Stimulated activated CD8-positive, alpha-beta memory T cell treated with anti-CD3 and anti-CD28 coated beads, Interleukin-15, amount 100 ng/mL, for 24 hours (primary cell): ENCODE measurements at regions not wholly inside any gene's neighbourhood (a gene's known extent, or its start where the extent isn't known, plus 50 kb on each side); places are given as distances from the start of the nearest gene placed in this dataset.

ENCODE experiments used
- DNase-seq: peaks from one replicate; pipeline ENCODE4 v3.0.0-alpha.2; 2020; ENCODE audit warnings: low read depth

DNA sequence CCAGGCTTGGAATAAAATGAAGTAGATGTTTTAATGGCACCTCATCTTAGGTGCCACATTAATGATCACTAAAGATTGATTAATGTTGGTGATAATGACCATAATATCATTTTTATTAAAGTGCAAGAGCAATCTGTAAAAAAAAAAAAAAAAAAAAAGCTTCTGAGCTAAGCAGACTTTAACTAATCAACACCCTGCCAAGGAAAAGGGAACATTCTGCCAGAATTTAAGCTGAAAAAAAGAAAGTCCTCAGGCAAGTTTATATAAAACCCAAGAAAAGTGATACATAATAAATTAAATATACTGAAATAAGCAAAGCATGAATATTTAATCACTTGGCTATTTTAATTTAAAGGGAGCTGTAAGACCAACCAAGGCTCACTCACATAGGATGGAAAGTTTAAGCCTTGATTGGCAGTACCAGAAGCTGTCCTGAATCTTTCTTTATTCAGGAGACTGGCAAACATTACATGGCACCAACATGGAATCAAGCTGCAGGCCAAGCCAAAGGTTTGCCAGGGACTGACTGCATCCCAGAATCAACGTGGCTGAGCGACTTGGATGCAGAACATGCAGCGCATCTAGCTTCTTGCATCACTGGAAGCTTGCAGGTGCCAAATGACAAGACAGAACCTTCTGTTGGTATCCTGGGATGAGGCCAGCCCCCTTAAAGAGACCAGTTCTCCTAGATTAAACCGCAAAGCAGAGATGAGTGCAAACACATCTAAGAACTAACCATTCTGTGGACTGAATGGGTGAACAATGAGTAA lies 413.6 kb downstream of the ENC1 start:
- DNase-seq = no peak

- DNase-seq = no peak
Measured at GRCh38 chr5:74225587-74225986, 414.9 kb downstream of the ENC1 start.

DNA sequence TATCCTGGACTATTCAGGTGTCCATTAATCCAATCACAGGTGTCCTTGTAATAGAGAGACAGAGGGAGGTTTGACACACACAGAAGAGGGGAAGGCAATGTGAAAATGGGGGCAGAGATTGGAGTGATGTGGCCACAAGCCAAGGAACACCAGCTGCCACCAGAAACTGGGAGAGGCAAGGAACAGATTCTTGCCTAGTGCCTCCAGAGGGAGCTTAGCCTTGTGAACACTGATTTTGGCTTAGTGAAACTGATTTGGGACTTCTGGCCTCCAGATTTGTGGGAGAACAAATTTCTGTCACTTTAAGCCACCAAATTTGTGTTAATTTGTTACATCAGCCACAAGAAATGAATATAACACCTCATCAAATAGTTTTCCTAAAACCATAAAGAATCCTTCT lies 416.2 kb downstream of the ENC1 start:
- no peak for DNase-seq

- DNase-seq = no peak
Measured at GRCh38 chr5:74222806-74223205, 417.7 kb downstream of the ENC1 start.

- DNase-seq = no peak
Measured at GRCh38 chr5:74221413-74221812, 419.1 kb downstream of the ENC1 start.

GRCh38 chr5:74216012-74216411 lies 424.5 kb downstream of the ENC1 start:
- DNase-seq = no peak

- no peak for DNase-seq
Measured at GRCh38 chr5:74212336-74212735, 428.2 kb downstream of the ENC1 start.

- no peak for DNase-seq
Measured at GRCh38 chr5:74209571-74209970, 431.0 kb downstream of the ENC1 start.

DNA sequence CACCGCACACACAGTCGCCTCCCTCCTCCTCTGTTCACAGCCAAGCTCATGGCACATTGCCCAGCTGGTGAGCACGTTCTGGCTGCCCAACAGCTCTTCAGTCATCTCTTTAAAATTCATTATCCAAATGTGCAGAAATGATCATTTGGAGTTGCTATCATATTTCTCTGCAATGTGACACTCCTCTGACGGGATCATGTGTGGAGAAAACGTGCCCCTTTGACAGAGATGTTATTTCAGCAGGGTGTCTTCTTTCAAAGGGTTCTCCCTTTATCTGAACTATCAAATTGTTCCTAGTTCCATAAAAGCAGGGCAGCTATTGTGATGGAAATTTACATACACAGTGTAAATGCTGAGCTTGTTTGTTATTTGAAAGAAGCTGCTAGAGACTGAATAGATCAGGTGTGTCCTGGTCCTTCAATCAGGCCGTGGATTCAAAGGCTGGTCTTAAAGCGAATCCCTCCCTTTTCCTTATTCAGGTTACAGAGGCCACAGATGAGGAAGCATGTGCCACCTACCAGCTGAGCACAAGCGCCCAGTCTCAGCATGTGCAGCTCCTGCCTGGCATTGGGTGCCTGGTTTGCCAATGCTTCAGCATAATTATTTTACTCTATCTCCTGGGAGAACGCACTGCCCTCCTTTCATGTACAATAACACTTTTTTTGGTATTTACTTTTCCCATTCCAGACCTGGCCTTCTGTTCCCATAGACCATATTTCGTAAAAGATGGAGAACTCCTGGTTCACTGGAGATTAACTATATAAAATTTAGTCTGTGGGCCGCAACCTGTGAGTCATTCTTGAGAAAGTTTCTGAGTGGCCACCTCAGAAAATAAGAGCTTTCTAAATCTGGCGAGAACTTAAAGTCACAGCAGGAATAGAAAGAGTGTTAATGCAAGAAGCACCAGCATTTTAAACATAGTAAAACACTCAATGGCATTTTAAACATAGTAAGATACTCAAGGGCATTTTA lies 433.7 kb downstream of the ENC1 start:
- DNase-seq = no peak

GRCh38 chr5:74205767-74206578 lies 434.6 kb downstream of the ENC1 start:
- DNase-seq = no peak

DNA sequence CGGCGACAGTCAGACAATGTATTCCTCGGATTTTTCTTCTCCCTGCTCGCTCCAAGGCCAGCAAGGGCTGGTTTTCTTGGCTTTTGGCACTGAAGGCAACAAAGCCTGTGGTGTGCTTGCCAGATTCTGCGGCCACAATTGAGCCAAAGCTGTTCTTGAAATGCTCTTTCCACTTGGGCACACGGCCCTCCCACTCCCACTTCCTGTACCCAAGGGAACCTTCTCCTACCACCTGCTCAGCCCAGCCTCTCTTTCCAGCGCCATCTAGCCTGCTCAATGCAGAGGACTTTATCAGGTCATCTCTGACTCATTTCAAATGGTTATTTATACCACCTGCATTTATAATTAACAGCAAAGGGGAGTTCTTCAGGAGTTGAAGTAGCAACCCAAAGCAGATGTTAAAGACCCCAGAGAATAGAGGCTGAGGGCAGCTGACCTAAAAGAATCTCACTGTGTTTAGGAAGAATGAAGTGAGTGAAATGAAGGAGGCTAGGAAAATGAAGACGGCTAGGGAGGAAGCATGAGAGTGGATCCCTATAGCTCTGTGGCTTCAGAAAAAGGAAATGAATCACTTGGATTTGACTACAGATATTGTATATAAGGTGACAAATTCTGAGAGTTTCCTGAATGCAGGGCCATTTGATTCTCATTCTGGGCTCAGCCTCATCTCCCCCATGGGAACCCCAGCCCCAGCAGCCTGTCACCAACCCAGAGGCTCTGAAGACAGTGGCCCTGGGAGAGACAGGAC lies 439.0 kb downstream of the ENC1 start:
- no peak for DNase-seq

DNA sequence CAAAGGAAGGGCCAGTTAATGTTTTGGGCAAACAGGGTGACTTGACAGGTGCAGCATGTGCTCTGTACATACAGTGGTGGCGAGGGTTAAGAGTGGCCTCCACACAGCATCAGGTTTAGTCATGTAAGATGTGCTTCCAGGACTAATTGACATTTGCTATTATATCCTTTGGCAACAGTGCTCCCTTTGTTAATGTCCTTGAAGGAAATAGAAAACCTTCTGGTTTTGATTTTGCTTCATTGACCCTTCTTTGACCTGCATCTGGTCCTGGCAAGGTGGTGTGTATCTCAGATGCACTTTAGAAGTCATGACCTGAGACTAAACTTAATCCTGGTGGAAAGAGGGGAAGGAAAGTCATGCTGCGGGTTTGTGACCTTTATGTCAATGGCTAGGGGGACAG lies 440.0 kb downstream of the ENC1 start:
- no peak for DNase-seq

DNA sequence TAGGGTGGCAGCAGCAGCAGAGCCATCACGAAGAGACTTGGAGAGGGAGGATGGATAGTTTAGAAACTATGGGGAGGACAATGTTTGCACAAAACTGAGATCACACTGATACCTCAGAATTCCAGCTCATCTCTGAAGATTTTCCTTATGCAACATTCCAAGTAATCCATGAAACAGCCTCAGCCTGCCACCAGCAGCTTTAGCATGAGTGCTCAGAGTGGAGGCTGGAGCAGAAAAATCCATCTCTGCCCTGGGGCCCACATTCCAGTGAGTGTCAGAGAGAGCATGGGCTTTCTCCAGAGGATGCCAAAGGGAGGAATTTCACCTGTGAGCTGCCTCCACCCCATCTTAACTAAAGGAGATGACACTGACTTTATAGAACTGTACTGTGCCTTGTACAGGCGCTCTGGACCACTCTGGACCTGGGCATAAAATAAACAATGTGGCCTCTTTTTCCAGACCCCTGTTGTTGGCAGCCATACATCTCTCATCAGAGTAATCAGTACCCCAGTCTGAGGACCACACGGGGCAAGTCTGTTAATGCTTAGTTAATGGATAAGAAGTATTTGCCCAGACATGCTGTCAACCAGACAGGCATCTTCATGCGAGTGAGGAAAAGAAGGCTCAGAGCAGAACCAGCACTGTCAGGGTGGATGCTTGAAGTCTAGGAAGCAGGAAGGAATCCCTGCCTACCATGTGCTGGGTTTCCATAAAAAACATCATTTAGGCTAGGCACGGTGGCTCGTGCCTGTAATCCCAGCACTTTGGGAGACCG lies 440.9 kb downstream of the ENC1 start:
- DNase-seq = no peak

- no peak for DNase-seq
Measured at GRCh38 chr5:74199005-74199404, 441.5 kb downstream of the ENC1 start.

GRCh38 chr5:74198156-74198555 lies 442.4 kb downstream of the ENC1 start:
- DNase-seq = no peak

DNA sequence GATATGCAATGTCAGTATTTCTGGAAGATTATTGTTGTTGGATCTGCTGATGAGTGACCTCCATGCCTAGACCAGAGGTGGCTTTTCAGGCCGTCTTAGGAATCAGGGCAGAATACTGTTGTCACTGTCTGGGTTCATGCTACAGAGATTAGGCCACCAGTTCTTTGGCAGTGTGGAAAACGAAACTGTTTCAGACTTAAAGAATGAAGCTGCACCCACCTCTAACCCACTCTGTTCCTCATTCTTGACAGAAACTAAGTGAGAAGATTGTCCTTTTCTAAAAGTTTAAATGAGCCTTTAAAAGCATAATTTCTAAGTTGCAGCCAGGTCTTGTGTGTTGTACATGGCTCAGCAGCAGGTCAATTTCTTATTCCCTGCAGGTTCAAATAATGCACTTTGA lies 444.3 kb downstream of the ENC1 start:
- DNase-seq = no peak

DNA sequence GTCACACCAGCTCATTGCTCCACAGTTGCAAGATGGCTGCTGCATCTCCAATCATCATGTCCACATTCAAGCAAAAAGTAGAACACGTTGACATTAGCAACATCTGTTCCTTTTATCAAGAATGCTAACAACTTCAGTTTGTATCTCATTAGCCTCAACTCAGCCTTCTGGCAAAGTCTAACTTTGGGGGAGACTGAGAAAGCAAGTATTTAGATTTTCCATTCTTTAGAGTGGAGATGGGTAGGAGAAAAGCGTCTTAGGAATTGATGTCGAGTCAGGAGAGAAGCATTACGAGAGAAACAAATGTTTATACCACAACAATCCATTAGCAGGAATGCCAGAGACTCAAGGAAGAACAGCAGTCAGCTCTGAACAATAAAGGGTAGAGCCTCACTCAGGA lies 446.3 kb downstream of the ENC1 start:
- no peak for DNase-seq

DNA sequence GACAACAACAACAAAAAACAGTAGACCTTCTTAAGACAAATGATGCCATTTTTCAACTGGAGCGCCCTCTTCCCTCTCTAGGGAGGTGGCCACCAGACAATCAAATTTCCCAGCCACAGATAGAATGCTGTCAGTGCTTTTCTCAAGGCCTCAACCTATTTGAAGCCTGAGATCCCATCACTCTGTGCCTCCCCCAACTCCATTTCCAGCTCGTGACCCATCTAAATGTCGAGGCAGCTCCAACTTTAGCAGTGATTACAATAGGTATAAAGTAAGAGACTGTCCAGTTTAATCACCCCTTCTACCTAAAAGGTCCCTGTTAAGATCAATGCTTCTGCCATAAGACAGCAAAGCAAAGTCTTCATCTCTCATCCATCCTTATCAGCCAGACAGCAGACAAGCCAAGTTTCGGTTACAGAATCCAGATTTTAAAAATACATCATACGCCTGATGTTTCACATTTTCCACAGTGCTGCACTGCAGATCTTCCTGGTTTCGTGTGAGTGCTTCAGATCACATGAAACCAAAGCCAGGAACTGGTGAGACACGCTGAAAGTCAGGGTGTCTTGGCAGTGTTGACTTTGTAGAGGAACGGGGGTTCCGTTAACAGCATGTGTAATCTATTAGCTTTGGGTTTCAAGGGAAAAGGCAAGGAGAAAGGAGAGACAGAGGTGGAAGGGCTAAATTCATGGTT lies 447.8 kb downstream of the ENC1 start:
- DNase-seq = no peak

DNA sequence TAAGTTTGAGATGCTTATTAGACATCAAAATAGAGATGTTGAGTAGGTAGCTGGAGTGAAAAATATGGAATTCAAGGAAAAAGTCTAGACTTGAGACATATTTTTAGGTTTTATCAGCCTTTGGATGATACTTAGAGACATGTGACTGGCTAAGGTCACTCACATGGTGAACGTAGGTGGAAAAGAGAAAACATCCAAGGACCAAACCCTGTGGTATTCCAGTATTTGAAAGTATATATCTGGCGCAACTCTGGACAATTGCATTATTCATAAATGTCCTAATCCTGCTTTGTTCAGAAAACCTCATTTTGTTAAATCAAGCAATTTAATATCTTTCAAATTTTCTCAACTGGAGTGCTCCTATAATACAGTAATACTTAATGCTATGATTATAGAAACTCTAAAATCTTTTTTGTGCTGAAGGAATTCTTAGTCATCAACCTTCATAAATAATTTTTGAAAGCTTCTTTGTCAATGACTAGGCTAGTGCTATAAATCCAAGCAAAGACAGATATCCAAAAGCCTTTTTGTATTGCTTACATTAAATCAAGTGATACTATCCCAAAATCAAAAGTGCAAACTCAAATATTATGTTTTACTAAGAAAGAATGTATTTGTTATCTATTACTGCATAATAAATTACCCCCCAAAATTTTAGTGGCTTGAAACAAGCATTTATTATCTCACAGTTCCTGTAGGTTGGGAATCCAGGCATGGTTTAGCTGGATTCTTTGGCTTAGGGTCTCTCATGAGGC lies 452.0 kb downstream of the ENC1 start:
- DNase-seq = no peak
